ENCODE measurements at regions not wholly inside any gene's neighbourhood (a gene's known extent, or its start where the extent isn't known, plus 50 kb on each side); places are given as distances from the start of the nearest gene placed in this dataset.

DNA sequence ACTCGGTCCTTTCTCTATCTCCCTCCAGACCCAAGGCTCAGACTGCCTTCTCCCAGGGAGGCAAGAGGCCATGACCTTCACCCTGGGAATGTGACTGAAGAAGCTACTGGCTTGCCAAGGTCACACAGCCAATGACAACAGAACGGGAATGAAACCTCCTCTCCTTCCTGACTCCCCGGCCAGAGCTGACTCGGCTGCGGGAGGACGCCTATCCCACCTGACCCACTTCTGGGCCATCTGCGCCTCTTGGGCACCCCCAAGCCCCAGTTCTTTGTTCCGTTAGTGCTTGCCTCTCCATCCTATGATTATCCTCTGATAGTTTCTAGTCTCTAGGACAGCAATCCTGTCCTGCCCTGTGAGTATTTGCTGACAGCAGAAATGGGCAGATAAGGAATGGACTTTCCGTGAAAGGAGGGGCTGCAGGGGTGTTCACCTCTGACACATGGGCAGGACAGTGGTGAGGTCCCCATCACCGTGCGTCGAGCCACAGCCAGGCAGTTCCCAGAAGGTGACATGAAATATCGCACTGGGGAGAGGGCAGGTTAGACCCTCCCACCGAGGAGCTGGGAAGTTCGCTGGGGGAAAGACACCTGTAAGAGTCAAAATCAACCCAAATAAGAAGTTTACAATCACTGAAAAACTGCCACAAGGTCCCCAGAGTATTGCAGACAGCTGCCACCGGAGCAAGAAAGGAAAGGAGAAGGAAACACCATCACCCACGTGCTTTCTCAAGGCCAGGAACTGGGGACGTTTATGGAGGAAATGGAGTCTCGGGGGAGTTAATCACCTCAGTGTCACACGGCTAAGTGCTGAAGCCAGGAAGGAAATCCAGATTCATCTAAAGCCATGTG lies 63.0 kb downstream of the INSIG1 start:
- H3K27me3 ChIP-seq (ENCODE audit: control insufficient read depth, insufficient read depth, low read length), result no peaks in the 10 kb centered on the region
- no peak overlapping the region for H3K9ac ChIP-seq (ENCODE audit: insufficient read depth, low read length)
- no peaks in the 10 kb centered on the region for H3K9me3 ChIP-seq (ENCODE audit: control insufficient read depth, insufficient read depth, low read depth, low read length)
- H3K79me2 ChIP-seq (ENCODE audit: control insufficient read depth, insufficient read depth, low read length), result no peaks in the 10 kb centered on the region
- no peak overlapping the region for H3K27ac ChIP-seq (ENCODE audit: insufficient read depth, low read length)
- TF ChIP-seq, protein P1, sequence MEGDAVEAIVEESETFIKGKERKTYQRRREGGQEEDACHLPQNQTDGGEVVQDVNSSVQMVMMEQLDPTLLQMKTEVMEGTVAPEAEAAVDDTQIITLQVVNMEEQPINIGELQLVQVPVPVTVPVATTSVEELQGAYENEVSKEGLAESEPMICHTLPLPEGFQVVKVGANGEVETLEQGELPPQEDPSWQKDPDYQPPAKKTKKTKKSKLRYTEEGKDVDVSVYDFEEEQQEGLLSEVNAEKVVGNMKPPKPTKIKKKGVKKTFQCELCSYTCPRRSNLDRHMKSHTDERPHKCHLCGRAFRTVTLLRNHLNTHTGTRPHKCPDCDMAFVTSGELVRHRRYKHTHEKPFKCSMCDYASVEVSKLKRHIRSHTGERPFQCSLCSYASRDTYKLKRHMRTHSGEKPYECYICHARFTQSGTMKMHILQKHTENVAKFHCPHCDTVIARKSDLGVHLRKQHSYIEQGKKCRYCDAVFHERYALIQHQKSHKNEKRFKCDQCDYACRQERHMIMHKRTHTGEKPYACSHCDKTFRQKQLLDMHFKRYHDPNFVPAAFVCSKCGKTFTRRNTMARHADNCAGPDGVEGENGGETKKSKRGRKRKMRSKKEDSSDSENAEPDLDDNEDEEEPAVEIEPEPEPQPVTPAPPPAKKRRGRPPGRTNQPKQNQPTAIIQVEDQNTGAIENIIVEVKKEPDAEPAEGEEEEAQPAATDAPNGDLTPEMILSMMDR (conservative IDR thresholded peaks at IDR 0.05 in 1 of 2, IDR thresholded peaks at IDR 0.05 in 1 of 2; ENCODE audit: low read depth in 1 of 2, low read length in 2 of 2), result no peak
- TF ChIP-seq EZH2 (IDR thresholded peaks at IDR 0.05; ENCODE audit: low read length, missing control alignments), result no peak
- no peak overlapping the region for H3K4me3 ChIP-seq (replicated peaks in 1 of 4; ENCODE audit: control extremely low read depth in 1 of 4, insufficient read depth in 1 of 4, low read depth in 3 of 4, low read length in 4 of 4)
- H2AFZ ChIP-seq (ENCODE audit: low read length), result no peak overlapping the region
- DNase-seq (ENCODE audit: low read depth in 2 of 2), result no peak
- H3K4me1 ChIP-seq (ENCODE audit: control insufficient read depth, extremely low read depth, insufficient read depth, low read length), result no peaks in the 10 kb centered on the region
- H4K20me1 ChIP-seq (ENCODE audit: control insufficient read depth, extremely low read depth, insufficient read depth, low read length), result no peaks in the 10 kb centered on the region
- H3K4me2 ChIP-seq (ENCODE audit: extremely low read depth, insufficient read depth, low read length), result no peak overlapping the region
- H3K36me3 ChIP-seq (ENCODE audit: control insufficient read depth, insufficient read depth, low read length), result no peaks in the 10 kb centered on the region

DNA sequence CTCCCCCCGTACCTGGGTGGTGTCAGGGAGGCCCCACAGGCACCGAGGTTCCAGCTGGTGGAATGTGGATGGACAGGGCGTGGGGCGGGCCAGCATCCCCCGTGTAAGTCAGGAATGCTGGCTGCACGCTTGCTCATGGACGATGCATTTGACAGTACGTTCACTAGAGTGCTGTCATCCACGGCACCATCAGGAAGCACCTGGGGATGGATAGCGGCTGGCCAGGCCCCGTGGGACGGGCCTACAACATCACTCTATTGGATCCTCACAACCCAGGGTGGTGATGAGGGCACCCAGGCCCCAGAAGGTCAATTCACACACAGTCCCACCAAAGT lies 63.6 kb downstream of the INSIG1 start:
- Histone ChIP-seq H3K9me3 (ENCODE audit: control insufficient read depth, insufficient read depth, low read depth, low read length) (no peaks in the 10 kb centered on the region), H3K9ac (ENCODE audit: insufficient read depth, low read length) (no peak overlapping the region), H3K4me2 (ENCODE audit: extremely low read depth, insufficient read depth, low read length) (no peak overlapping the region), H3K79me2 (ENCODE audit: control insufficient read depth, insufficient read depth, low read length) (no peaks in the 10 kb centered on the region), H4K20me1 (ENCODE audit: control insufficient read depth, extremely low read depth, insufficient read depth, low read length) (no peaks in the 10 kb centered on the region), H3K4me1 (ENCODE audit: control insufficient read depth, extremely low read depth, insufficient read depth, low read length) (no peaks in the 10 kb centered on the region), H3K27ac (ENCODE audit: insufficient read depth, low read length) (no peak overlapping the region), H3K27me3 (ENCODE audit: control insufficient read depth, insufficient read depth, low read length) (no peaks in the 10 kb centered on the region), H2AFZ (ENCODE audit: low read length) (no peak overlapping the region), H3K4me3 (replicated peaks in 1 of 4; ENCODE audit: control extremely low read depth in 1 of 4, insufficient read depth in 1 of 4, low read depth in 3 of 4, low read length in 4 of 4) (no peak overlapping the region), H3K36me3 (ENCODE audit: control insufficient read depth, insufficient read depth, low read length) (no peaks in the 10 kb centered on the region)
- DNase-seq (ENCODE audit: low read depth in 2 of 2), result no peak
- TF ChIP-seq, protein P1 (conservative IDR thresholded peaks at IDR 0.05 in 1 of 2, IDR thresholded peaks at IDR 0.05 in 1 of 2; ENCODE audit: low read depth in 1 of 2, low read length in 2 of 2), result no peak
- TF ChIP-seq EZH2 (IDR thresholded peaks at IDR 0.05; ENCODE audit: low read length, missing control alignments), result no peak

DNA sequence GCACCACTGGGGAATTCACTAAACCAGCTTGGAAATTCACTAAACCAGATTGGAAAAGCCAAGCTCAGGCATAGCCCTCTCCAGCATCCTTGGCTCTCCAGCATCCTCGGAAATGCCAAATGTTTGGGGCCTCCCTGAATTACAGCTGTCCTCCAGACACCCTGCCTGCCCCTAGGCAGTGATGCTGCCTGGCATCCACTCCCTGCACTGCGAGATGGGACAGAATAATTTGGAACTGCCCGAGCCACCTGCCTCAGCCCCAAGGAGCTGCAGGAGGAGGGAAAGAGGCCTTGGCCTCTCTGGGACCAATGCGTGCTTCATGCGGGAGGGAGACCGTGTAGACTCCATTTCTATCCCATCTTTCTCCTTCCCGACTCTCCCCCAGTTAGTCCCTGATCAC lies 64.3 kb downstream of the INSIG1 start:
- Histone ChIP-seq H2AFZ (ENCODE audit: low read length) (no peak overlapping the region), H3K4me1 (ENCODE audit: control insufficient read depth, extremely low read depth, insufficient read depth, low read length) (no peaks in the 10 kb centered on the region), H3K79me2 (ENCODE audit: control insufficient read depth, insufficient read depth, low read length) (no peaks in the 10 kb centered on the region), H3K9ac (ENCODE audit: insufficient read depth, low read length) (no peak overlapping the region), H3K4me2 (ENCODE audit: extremely low read depth, insufficient read depth, low read length) (no peak overlapping the region), H3K4me3 (replicated peaks in 1 of 4; ENCODE audit: control extremely low read depth in 1 of 4, insufficient read depth in 1 of 4, low read depth in 3 of 4, low read length in 4 of 4) (no peak overlapping the region), H4K20me1 (ENCODE audit: control insufficient read depth, extremely low read depth, insufficient read depth, low read length) (no peaks in the 10 kb centered on the region), H3K9me3 (ENCODE audit: control insufficient read depth, insufficient read depth, low read depth, low read length) (no peaks in the 10 kb centered on the region), H3K27me3 (ENCODE audit: control insufficient read depth, insufficient read depth, low read length) (no peaks in the 10 kb centered on the region), H3K36me3 (ENCODE audit: control insufficient read depth, insufficient read depth, low read length) (no peaks in the 10 kb centered on the region), H3K27ac (ENCODE audit: insufficient read depth, low read length) (no peak overlapping the region)
- no peak for TF ChIP-seq EZH2 (IDR thresholded peaks at IDR 0.05; ENCODE audit: low read length, missing control alignments)
- TF ChIP-seq, protein P1 (conservative IDR thresholded peaks at IDR 0.05 in 1 of 2, IDR thresholded peaks at IDR 0.05 in 1 of 2; ENCODE audit: low read depth in 1 of 2, low read length in 2 of 2), result no peak
- no peak for DNase-seq (ENCODE audit: low read depth in 2 of 2)

Data from fibroblast of lung (primary cell).